Peyer's patch (tissue), 4 donors: ENCODE measurements at regions not wholly inside any gene's neighbourhood (a gene's known extent, or its start where the extent isn't known, plus 50 kb on each side); places are given as distances from the start of the nearest gene placed in this dataset.
"Not testable (repeated sequence)": the region's sequence is repeated elsewhere in the genome, so short reads cannot be mapped to it uniquely, and the experiment has no call there.

Source experiments
- DNase-seq, 3 donors: peaks; one replicate each; pipeline ENCODE4 v3.0.0-alpha.2; 2017 to 2019
- H3K27ac ChIP-seq, 4 donors: fragments of 200-600 bp; sonication (generic); one replicate each; pipeline ENCODE4 v1.5.1; 2016 to 2019
- H3K27me3 ChIP-seq, 2 donors: fragments of 200-600 bp; sonication (generic); one replicate each; pipeline ENCODE4 v1.5.1; 2019
- H3K36me3 ChIP-seq, 3 donors: fragments of 200-600 bp; sonication (generic); one replicate each; pipeline ENCODE4 v1.5.1; 2016 to 2019
- H3K4me1 ChIP-seq, 4 donors: fragments of 200-600 bp; sonication (generic); one replicate each; pipeline ENCODE4 v1.5.1; 2016 to 2019
- H3K4me3 ChIP-seq, 4 donors: fragments of 200-600 bp; sonication (generic); 1 replicate in 3 of 4; 2 replicates in 1 of 4; pipeline ENCODE4 v1.5.1; 2016 to 2019; ENCODE audit warnings: mild to moderate bottlenecking in 1 of 4
- H3K9me3 ChIP-seq, 4 donors: fragments of 200-600 bp; sonication (generic); one replicate each; pipeline ENCODE4 v1.5.1; 2016 to 2019; ENCODE audit warnings: mild to moderate bottlenecking in 1 of 4
- CTCF ChIP-seq, 6 experiments: fragments of 450-650 bp in 4 of 6; fragments of 200-600 bp in 2 of 6; sonication (generic) in 1 of 6; IDR thresholded peaks; one replicate each; pipeline ENCODE4 v1.5.1; 2017 to 2019; ENCODE audit warnings: antibody characterized with exemption in 6 of 6, mild to moderate bottlenecking in 3 of 6, moderate library complexity in 1 of 6
- POLR2A ChIP-seq, 2 donors: fragments of 450-650 bp; IDR thresholded peaks; one replicate each; pipeline ENCODE4 v1.5.1; 2017; ENCODE audit warnings: antibody characterized with exemption in 2 of 2, mild to moderate bottlenecking in 2 of 2, moderate library complexity in 2 of 2

- DNase-seq, result no peak
- Histone ChIP-seq H3K36me3 (no peaks in the 10 kb centered on the region), H3K27ac (no peak overlapping the region), H3K27me3 (no peaks in the 10 kb centered on the region), H3K4me3 (no peak overlapping the region), H3K4me1 (no peaks in the 10 kb centered on the region), H3K9me3 (no peaks in the 10 kb centered on the region)
- TF ChIP-seq CTCF (IDR thresholded peaks at IDR 0.05) (no peak), POLR2A (IDR thresholded peaks at IDR 0.05) (no peak)
Measured at GRCh38 chr18:1542230-1542774, 637.6 kb downstream of the ADCYAP1 start.

- Histone ChIP-seq H3K4me1 (no peaks in the 10 kb centered on the region), H3K27ac (no peak overlapping the region), H3K27me3 (no peaks in the 10 kb centered on the region), H3K4me3 (no peak overlapping the region), H3K36me3 (no peaks in the 10 kb centered on the region), H3K9me3 (no peaks in the 10 kb centered on the region)
- TF ChIP-seq CTCF (IDR thresholded peaks at IDR 0.05) (no peak), POLR2A (IDR thresholded peaks at IDR 0.05) (no peak)
- DNase-seq, result no peak
Measured at GRCh38 chr18:1544016-1544415, 639.3 kb downstream of the ADCYAP1 start.

- not testable (repeated sequence) for H3K36me3 ChIP-seq, H3K4me3 ChIP-seq, H3K27me3 ChIP-seq, H3K9me3 ChIP-seq, H3K4me1 ChIP-seq, H3K27ac ChIP-seq, DNase-seq
Measured at GRCh38 chr18:1557711-1558110, 653.0 kb downstream of the ADCYAP1 start.

DNA sequence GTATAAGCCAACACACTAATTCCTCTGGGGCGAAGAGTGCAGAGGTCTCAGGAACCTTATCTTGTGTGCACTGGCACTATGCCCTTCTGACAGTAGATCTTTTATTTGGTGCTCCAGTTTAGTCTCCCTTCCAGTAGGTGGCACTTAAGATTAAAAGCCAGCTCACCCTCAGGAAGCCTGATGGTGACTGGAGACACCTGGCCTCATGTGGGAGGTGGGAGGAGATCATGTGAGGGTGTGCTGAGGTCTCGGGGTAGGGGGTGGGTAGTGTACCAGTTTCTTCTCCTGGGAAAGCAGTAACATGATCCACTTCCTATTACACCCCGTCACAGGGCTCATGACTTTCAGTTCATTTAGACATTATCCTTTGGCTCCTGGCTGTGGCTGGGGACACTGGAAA lies 654.9 kb downstream of the ADCYAP1 start:
- Histone ChIP-seq H3K4me1 (no peaks in the 10 kb centered on the region), H3K36me3 (no peaks in the 10 kb centered on the region), H3K27me3 (no peaks in the 10 kb centered on the region), H3K4me3 (no peak overlapping the region), H3K27ac (no peak overlapping the region), H3K9me3 (no peaks in the 10 kb centered on the region)
- TF ChIP-seq CTCF (IDR thresholded peaks at IDR 0.05) (no peak), POLR2A (IDR thresholded peaks at IDR 0.05) (no peak)
- DNase-seq, result no peak

DNA sequence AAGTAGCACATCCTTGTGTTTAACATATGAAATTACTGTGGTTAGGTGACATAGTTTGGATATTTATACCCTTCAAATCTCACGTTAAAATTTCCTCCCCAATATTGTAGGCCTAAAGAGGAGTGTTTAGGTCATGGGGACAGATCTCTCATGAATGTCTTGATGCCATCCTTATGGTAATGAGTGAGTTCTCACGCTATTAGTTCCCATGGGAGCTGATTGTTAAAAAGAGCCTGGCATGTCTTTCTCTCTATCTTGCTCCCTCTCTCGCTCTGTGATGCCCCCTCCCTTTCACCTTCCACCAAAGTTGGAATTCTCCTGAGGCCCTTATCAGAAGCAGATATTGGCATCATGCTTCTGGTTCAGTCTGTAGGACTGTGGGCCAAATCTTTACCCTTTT lies 660.1 kb downstream of the ADCYAP1 start:
- H3K4me1 ChIP-seq, result no peaks in the 10 kb centered on the region
- no peak overlapping the region for H3K27ac ChIP-seq
- no peak for DNase-seq
- H3K36me3 ChIP-seq, result no peaks in the 10 kb centered on the region
- no peaks in the 10 kb centered on the region for H3K9me3 ChIP-seq
- H3K27me3 ChIP-seq, result no peaks in the 10 kb centered on the region
- no peak overlapping the region for H3K4me3 ChIP-seq
- no peak for TF ChIP-seq CTCF (IDR thresholded peaks at IDR 0.05)
- no peak for TF ChIP-seq POLR2A (IDR thresholded peaks at IDR 0.05)

- H3K4me1 ChIP-seq, result no peaks in the 10 kb centered on the region
- H3K27ac ChIP-seq, result no peak overlapping the region
- no peak for DNase-seq
- H3K4me3 ChIP-seq, result no peak overlapping the region
- H3K36me3 ChIP-seq, result no peaks in the 10 kb centered on the region
- TF ChIP-seq POLR2A (IDR thresholded peaks at IDR 0.05), result no peak
- no peak for TF ChIP-seq CTCF (IDR thresholded peaks at IDR 0.05)
- H3K27me3 ChIP-seq, result no peaks in the 10 kb centered on the region
- H3K9me3 ChIP-seq, result no peaks in the 10 kb centered on the region
Measured at GRCh38 chr18:1571206-1571605, 666.5 kb downstream of the ADCYAP1 start.
